Stimulated activated CD4-positive, alpha-beta T cell treated with anti-CD3 and anti-CD28 coated beads, TNF-alpha, amount 100 ng/mL, for 1 hour (primary cell): ENCODE measurements at regions not wholly inside any gene's neighbourhood (a gene's known extent, or its start where the extent isn't known, plus 50 kb on each side); places are given as distances from the start of the nearest gene placed in this dataset.
"Not testable (repeated sequence)": the region's sequence is repeated elsewhere in the genome, so short reads cannot be mapped to it uniquely, and the experiment has no call there.

Source experiments
- DNase-seq, 3 donors: peaks; one replicate each; pipeline ENCODE4 v3.0.0-alpha.2; 2020; ENCODE audit warnings: low read depth in 3 of 3, low spot score in 1 of 3

GRCh38 chr4:12956026-12956425 is 528.1 kb downstream of the RAB28 start:
- DNase-seq, result no peak

GRCh38 chr4:12949719-12950490 is 534.2 kb downstream of the RAB28 start:
- DNase-seq, result no peak

GRCh38 chr4:12943069-12943468 is 541.1 kb downstream of the RAB28 start:
- no peak for DNase-seq

GRCh38 chr4:12933760-12934221 is 550.3 kb downstream of the RAB28 start:
- DNase-seq, result no peak

GRCh38 chr4:12932203-12932788 is 551.8 kb downstream of the RAB28 start:
- no peak for DNase-seq

GRCh38 chr4:12929784-12930183 is 554.4 kb downstream of the RAB28 start:
- no peak for DNase-seq

GRCh38 chr4:12928751-12929150 is 555.4 kb downstream of the RAB28 start:
- DNase-seq, result no peak

- DNase-seq, result no peak
Measured at GRCh38 chr4:12926189-12927066, 557.7 kb downstream of the RAB28 start.

- DNase-seq, result no peak
Measured at GRCh38 chr4:12924728-12925320, 559.3 kb downstream of the RAB28 start.

- DNase-seq, result no peak
Measured at GRCh38 chr4:12924253-12924652, 559.9 kb downstream of the RAB28 start.

- DNase-seq, result no peak
Measured at GRCh38 chr4:12912896-12913418, 571.2 kb downstream of the RAB28 start.

- no peak for DNase-seq
Measured at GRCh38 chr4:12911750-12912358, 572.3 kb downstream of the RAB28 start.

GRCh38 chr4:12903640-12904039 is 580.5 kb downstream of the RAB28 start:
- not testable (repeated sequence) for DNase-seq

GRCh38 chr4:12902735-12903134 is 581.4 kb downstream of the RAB28 start:
- no peak for DNase-seq

GRCh38 chr4:12897954-12898353 is 586.2 kb downstream of the RAB28 start:
- no peak for DNase-seq

- DNase-seq, result no peak
Measured at GRCh38 chr4:12894062-12894461, 590.1 kb downstream of the RAB28 start.

GRCh38 chr4:12889054-12889453 is 595.1 kb downstream of the RAB28 start:
- no peak for DNase-seq

- DNase-seq, result no peak
Measured at GRCh38 chr4:12884846-12885796, 599.0 kb downstream of the RAB28 start.

- no peak for DNase-seq
Measured at GRCh38 chr4:12881945-12882584, 602.1 kb downstream of the RAB28 start.
